NOMO-1 treated with DMSO at 0.1 percent for 48 hours (cell line): ENCODE measurements at regions not wholly inside any gene's neighbourhood (a gene's known extent, or its start where the extent isn't known, plus 50 kb on each side); places are given as distances from the start of the nearest gene placed in this dataset.
A peak's percentile ranks its signal among the peaks of the same experiment; 100 is the strongest.
"Not testable (repeated sequence)": the region's sequence is repeated elsewhere in the genome, so short reads cannot be mapped to it uniquely, and the experiment has no call there.

Experiments used
- DNase-seq: peaks from one replicate; lab custom pipeline; 2025; ENCODE audit not compliant: unreplicated experiment; lab: John Stamatoyannopoulos, UW

DNA sequence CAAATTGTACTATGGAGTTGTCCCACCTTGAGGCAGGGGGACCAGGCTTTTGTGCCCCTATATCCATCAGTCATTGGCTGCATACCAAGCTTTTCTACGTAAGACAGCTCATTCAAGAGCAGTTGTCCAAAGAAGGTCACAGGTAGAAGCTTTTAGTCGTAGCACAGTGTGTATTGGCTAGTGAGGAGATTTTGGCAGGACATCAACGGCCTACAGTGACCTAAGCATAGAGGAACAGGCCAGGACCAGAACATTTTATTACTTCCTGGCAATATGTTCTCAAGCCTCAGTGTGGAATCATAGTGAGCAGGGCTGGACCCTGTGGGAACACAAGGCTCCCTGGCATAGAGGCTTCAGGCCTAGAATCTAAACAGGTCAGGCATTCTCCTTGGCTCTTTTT, 105.4 kb upstream of the ANKRD28 start:
- no peak for DNase-seq

DNA sequence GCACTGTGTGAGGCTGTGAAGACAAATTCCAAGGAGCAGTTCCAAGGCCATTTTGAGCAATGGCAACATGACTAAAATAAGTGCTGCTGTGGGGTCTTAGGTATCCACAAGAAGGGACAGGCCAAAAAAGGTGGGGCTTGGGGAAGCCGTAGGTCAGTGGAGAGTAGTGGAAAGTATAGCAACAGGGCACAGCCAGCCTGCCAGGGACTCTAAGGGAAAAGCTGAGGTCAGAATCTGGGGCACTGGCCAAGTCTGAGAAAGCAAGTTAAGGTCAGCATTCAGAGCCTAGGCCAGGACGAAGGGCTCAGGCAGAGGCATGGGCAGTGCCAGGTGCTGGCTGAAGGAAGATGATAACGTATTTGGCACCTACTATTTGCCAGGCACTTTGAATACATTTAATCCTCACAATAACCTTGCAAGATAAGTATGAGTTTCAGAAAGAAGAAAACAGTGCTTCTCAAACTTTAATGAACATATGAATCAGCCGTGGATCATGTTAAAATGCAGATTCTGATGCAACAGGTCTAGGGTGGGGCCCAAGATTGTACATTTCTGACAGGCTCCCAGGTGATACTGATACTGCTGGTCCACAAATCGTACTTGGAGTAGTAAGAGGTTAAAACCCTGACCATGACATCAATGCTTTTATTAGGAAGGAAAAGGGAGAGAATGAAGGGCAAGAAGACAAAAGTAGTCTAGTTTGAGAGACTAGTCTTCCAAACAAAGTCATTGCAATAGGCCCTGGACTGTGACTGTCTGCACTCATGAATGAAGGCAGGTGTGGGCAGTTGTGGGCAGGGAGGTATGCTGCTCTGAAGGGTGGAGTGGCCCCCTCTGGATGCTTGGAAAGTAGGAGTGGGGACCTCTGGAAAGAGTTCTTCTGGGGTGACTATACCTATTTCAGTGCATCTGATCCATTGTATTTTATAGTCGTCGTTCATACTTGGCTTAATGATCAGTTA, 106.3 kb upstream of the ANKRD28 start:
- DNase-seq, result no peak

DNA sequence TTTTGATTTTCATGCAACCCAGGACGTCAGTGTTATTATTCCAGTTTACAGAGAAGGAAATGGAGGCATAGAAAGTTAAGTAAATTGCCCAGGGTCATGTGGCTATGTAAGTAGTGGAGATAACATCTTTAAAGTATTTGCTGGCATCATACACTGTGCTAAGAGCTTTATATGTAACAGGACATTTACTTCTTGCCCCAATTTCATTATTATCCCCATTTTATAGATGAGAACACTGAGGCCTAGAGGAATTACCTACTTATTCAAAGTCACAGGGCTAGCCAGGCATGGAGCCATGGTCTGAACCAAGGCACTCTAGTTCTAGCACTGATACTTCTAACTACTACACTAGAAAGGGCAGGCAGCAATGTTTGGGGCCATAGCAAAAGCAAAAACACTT, 107.3 kb upstream of the ANKRD28 start:
- DNase-seq, result no peak

GRCh38 chr3:15907403-15907802, 109.6 kb upstream of the ANKRD28 start:
- DNase-seq, result not testable (repeated sequence)

DNA sequence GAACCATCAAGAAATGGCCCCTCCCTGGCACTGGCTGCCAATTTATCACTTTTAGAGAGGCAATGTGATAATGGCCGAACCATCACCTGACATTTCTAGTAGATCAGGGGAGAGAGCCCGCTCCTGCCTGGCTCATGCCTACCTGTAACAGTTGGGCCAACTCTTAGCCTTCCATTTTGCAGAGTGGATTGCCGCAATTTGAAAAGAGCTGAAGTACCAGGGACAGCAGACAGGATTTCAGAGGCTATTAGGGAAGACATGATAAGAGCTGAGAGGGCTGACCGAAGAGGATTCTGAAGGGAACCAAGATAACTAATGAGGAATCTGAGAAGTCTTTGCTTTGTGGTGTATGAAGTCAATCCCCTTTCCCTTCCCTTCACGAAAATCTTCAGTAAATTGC, 121.2 kb upstream of the ANKRD28 start:
- no peak for DNase-seq

DNA sequence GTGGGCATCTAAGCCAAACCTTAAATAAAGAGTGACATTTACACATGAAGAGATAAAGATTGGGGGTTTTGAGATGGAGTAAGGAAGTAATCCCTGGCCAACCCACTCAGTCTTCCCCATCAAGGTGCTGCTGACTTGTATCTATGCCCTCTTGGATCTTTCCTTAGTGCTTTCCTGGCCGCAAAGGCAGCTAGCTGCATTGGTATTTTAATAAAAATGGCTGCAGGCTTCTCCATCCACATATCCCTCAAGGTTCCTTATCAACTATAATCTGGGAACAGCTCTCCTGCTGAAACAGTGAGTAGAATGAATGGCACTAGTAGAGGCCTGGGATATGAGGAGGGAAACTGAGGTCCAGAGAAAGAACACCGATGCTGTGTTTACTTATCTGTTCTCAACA, 122.2 kb upstream of the ANKRD28 start:
- DNase-seq, result no peak

DNA sequence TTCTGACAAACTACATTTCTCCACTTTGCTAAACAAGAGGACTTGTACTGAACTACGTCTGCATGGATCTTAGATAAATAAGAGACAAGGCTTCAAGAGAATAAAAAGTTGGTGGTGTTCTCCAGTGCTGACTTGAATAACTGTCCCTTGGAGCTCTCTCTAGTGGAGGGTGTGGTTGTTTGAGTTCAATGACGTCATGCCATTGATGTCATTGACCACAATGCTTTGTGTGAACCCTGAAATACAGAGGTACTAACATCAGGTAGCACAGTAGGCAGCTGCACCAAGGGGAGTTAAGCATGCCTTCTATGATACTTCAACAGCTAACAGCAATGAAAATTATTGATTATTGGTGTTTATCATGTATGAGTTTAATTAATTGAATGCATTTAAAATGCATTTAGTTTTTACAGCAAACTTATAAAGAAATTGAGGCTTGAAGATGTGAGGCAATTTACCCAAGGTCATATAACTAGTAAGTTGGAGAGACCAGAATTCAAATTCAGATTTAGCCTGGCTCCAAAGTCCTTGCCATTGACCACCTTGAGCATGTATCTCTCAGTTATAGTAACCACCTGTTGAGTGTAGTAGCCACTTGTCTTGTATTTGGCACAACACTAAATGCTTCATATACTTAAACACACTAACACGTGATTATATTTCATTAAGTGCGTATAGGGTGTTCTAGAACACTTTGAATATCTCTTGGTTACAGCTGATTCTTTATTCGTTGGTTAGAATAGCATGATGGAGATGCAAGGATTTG, 126.0 kb upstream of the ANKRD28 start:
- DNase-seq, result no peak

DNA sequence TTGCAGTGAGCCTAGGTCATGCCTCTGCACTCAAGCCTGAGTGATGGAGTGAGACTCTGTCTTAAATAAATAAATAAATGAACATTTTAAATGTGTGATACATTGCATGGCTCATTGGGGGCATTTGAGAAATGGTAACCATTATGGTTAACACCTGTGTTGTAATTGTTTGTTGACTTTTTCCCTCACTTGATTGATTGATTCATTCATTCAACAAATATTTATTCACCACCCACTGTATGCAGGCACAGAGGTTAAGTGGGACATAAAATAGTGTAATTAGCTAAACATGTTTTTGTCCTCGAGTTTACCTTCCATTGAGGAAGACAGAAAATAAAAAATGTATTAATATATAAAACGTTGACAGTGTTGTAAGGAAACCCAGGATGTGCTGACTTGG, 127.1 kb upstream of the ANKRD28 start:
- DNase-seq, result no peak

GRCh38 chr3:15926871-15927270, 129.1 kb upstream of the ANKRD28 start:
- no peak for DNase-seq

- DNase-seq, result no peak
Observed at GRCh38 chr3:15927969-15928368, 130.2 kb upstream of the ANKRD28 start.

GRCh38 chr3:15929944-15930571, 132.3 kb upstream of the ANKRD28 start:
- DNase-seq, result no peak

DNA sequence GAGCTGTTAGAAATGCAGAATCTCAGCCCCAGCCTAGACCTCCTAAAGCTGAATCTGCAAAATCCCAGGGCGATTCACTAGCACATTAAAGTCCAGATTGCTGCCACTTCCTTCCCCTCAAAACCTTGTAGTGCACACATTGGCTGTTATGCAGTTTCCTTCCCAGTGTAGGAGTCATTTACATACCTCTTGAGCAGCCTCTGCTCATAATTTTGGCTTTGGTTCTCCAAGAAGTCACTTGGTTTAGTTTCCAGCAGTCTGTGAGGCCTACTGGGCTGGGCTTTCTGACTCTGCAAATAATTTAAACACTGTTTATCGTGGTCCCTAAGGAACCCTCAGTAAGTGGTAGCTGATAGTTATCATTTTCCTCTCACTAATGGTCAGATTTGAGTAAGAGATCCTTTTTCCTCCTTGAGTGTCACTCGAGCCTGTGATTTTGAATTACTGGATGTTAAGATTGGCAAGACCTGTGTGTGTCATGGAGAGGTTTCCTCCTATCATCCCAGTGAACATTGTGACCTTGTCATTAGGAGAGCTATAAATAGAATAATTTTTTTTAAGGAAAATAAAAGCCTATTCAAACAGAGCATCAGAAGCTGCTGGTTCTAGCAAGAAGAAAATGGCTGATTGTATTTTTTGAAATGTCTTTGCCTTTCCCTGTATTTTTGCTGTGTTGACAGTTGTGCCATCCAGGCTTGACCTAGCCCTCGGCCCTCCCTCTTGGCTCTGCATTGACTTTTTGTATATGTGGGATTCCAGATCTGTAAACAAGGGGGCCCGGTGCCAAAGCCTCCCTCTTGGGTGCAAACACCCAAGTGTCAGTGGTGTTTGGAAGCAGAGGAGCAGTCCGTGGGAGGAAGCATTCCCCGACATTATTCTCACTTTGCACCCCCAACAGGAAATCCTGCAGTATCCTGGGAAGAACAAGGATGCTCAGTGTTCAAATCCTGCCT, 134.8 kb upstream of the ANKRD28 start:
- no peak for DNase-seq

GRCh38 chr3:15933439-15934139, 135.8 kb upstream of the ANKRD28 start:
- DNase-seq, result no peak

DNA sequence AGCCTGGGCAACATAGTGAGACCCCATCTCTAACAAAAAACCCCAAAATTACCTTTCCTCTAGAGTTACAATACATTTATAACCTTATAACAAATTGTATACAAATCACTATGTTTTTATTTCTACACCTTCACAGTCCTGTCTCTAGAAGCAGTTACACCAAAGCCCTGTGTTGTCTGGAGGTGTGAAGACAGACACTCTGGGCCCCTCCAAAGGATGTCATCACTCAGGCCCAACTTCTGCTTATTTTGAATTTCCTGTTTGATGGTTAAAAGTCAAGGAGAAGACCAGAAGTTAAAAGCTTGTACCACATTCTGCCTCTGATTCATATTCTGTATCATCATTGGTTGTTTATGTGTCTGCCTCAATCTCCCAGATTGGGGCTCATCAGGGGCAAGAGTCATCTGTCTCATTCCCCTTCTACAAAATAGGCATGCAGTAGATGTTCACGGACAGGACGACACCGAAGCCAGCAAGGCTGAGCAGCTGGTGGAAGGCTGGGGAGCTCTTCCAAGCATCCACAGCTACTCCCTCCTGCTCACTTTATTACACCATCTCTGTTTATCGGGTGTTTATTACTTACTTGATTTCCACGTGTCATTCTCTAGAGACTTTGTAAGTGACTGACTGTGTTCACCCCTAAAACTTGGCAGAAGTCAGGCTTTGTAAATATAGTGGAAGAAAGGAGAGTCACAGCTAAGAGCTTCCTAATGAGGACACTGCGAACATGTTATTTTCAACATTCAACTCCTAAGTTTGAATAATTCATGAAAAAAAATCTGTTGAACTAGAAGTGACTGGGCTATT, 136.8 kb upstream of the ANKRD28 start:
- DNase-seq, result peak; percentile 67

GRCh38 chr3:15936312-15936711, 138.5 kb upstream of the ANKRD28 start:
- no peak for DNase-seq

DNA sequence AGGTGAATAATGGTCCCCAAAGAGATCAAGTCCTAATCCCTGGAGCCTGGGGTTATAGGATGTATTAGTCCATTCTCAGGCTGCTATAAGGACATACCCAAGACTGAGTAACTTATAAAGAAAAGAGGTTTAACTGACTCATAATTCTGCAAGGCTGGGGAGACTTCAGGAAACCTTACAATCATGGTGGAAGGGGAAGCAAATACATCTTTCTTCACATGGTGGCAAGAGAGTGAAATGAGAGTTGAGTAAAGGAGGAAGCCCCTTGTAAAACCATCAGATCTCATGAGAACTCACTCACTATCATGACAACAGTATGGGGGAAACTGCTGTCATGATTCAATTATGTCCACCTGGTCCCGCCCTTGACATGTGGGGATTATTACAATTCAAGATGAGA, 142.9 kb upstream of the ANKRD28 start:
- DNase-seq, result peak; percentile 23

GRCh38 chr3:15941457-15941856, 143.7 kb upstream of the ANKRD28 start:
- not testable (repeated sequence) for DNase-seq

- no peak for DNase-seq
Observed at GRCh38 chr3:15941958-15942357, 144.2 kb upstream of the ANKRD28 start.

DNA sequence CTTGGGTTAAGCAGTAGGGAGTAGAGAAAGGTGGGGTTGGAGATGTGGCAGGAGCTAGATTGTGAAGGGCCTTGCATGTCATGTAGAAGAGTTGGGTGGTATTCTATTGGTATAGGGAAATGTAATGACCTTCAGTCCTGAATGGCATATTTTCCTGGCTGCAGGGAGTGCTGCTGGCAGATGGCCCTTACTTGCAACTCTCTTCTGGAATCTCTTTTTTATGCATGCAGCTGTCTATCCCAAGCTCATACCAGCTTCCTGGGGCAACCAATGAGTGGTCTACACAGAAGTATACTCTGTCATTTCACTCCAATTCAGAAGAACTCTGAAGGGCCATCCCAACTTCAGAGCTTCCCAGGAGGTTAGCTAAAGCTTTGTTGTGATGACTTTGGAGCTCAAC, 144.7 kb upstream of the ANKRD28 start:
- no peak for DNase-seq
